GM12878 (cell line): ENCODE measurements at regions not wholly inside any gene's neighbourhood (a gene's known extent, or its start where the extent isn't known, plus 50 kb on each side); places are given as distances from the start of the nearest gene placed in this dataset.

Experiments used
- ATAC-seq: fragments of 200-7000 bp; cut with Tn5 transposase; 3 replicates; pipeline ENCODE4 v1.9.1; 2020; ENCODE audit warnings: mild to moderate bottlenecking, moderate library complexity
- BruUV-seq: library from RNA; stranded (reverse); fragments of 400-500 nt; replicated peaks from 2 replicates; lab custom pipeline; 2021; lab: Mats Ljungman, UMichigan
- CTCF ChIA-PET: fragments of 300-600 bp; sonication (Branson Sonifier 250); formaldehyde crosslinking; extraction: SDS; loops from one replicate; lab custom pipeline; 2021; ENCODE audit warnings: inconsistent platforms; lab: Yijun Ruan, JAX
- POLR2A ChIA-PET: fragments of 350-600 bp; formaldehyde crosslinking; extraction: SDS; loops from one replicate; lab custom pipeline; 2021; ENCODE audit warnings: inconsistent platforms; lab: Charles Lee
- RAD21 ChIA-PET: fragments of 300-600 bp; sonication (Branson Sonifier 250); formaldehyde crosslinking; loops from one replicate; lab custom pipeline; 2023; ENCODE audit warnings: antibody characterized with exemption; ENCODE audit not compliant: unreplicated experiment; lab: Charles Lee
- SMC1A ChIA-PET: fragments of 300-600 bp; sonication (Branson Sonifier 250); formaldehyde crosslinking; loops from one replicate; lab custom pipeline; 2023; ENCODE audit not compliant: unreplicated experiment, uncharacterized antibody; lab: Charles Lee
- DNase-seq: peaks from one replicate; pipeline ENCODE4 v3.0.0-alpha.2; 2011; ENCODE audit warnings: low read depth, low spot score
- FAIRE-seq: peaks from 3 replicates; lab custom pipeline; 2011; peaks lifted over from hg19 to GRCh38; lab: Jason Lieb, UNC
- H2AFZ ChIP-seq: 2 replicates; pipeline ENCODE4 v1.6.0; 2011; ENCODE audit warnings: low read depth, low read length, control low read depth; ENCODE audit not compliant: control insufficient read depth
- H3K27ac ChIP-seq: 2 replicates; pipeline ENCODE4 v1.5.1; 2011; ENCODE audit warnings: control low read depth; ENCODE audit not compliant: control insufficient read depth, insufficient read depth
- H3K27me3 ChIP-seq, 2 experiments: replicated peaks in 1 of 2; 2 replicates each; pipeline versions ENCODE4 v1.6.0 to v1.6.1; 2011; ENCODE audit warnings: low read length in 1 of 2; ENCODE audit not compliant: control insufficient read depth in 2 of 2, insufficient read depth in 2 of 2
- H3K36me3 ChIP-seq, 2 experiments: 2 replicates each; pipeline ENCODE4 v1.5.1; 2011; ENCODE audit warnings: low read length in 1 of 2; ENCODE audit not compliant: control insufficient read depth in 2 of 2, insufficient read depth in 2 of 2
- H3K4me1 ChIP-seq: 2 replicates; pipeline ENCODE4 v1.6.1; 2011; ENCODE audit warnings: mild to moderate bottlenecking, low read length, moderate library complexity, mixed read lengths; ENCODE audit not compliant: control insufficient read depth, insufficient read depth
- H3K4me2 ChIP-seq: 2 replicates; pipeline ENCODE4 v1.6.0; 2011; ENCODE audit warnings: control low read depth; ENCODE audit not compliant: control insufficient read depth, insufficient read depth
- H3K4me3 ChIP-seq: fragments of 200-600 bp; sonication (generic); 2 replicates; pipeline ENCODE4 v1.5.1; 2016
- H3K79me2 ChIP-seq: 2 replicates; pipeline ENCODE4 v1.6.0; 2011; ENCODE audit warnings: low read length; ENCODE audit not compliant: control insufficient read depth, insufficient read depth
- H3K9ac ChIP-seq: 2 replicates; pipeline ENCODE4 v1.8.0; 2011; ENCODE audit warnings: low read length, control low read depth, mixed read lengths; ENCODE audit not compliant: control insufficient read depth, insufficient read depth
- H3K9me3 ChIP-seq: replicated peaks from 3 replicates; pipeline ENCODE4 v1.5.1; 2011; ENCODE audit warnings: mild to moderate bottlenecking, low read length; ENCODE audit not compliant: control insufficient read depth, insufficient read depth
- H4K20me1 ChIP-seq: 2 replicates; pipeline ENCODE4 v1.6.0; 2011; ENCODE audit not compliant: control insufficient read depth, insufficient read depth
- CHD4 ChIP-seq: fragments of 200-600 bp; sonication (generic); IDR thresholded peaks from 2 replicates; pipeline ENCODE4 v1.6.1; 2016; ENCODE audit warnings: mild to moderate bottlenecking
- ELK1 ChIP-seq: IDR thresholded peaks from 2 replicates; pipeline ENCODE4 v1.6.1; 2012; ENCODE audit warnings: low read depth, low read length, improper control_type of control experiment
- NRF1 ChIP-seq: conservative IDR thresholded peaks from 2 replicates; pipeline ENCODE4 v1.6.1; 2011; ENCODE audit warnings: mild to moderate bottlenecking, low read depth, low read length, improper control_type of control experiment
- SKIL ChIP-seq: fragments of 450-650 bp; IDR thresholded peaks from 2 replicates; pipeline ENCODE4 v1.6.1; 2017; ENCODE audit warnings: mild to moderate bottlenecking, low read depth, inconsistent platforms; ENCODE audit not compliant: poor library complexity, severe bottlenecking
- SMAD1 ChIP-seq: fragments of 450-650 bp; IDR thresholded peaks from 2 replicates; pipeline ENCODE4 v1.6.1; 2018; ENCODE audit warnings: mild to moderate bottlenecking, low read depth; ENCODE audit not compliant: partially characterized antibody
- SREBF1 ChIP-seq: IDR thresholded peaks from 2 replicates; pipeline ENCODE4 v1.6.1; 2012; ENCODE audit warnings: mild to moderate bottlenecking, low read length
- WGBS: methylation state at CpG from one replicate; pipeline ENCODE4 v1.1.6; 2016; ENCODE audit warnings: low lambda C conversion rate; ENCODE audit not compliant: insufficient replicate concordance, insufficient coverage; ENCODE audit errors: missing lambda C conversion rate; 5-methylcytosine and 5-hydroxymethylcytosine counted together
- in situ Hi-C: fragments of 300-500 bp; cut with MboI; formaldehyde crosslinking; loops from 9 replicates; pipeline ENCODE4 v1.14.3; 2018; ENCODE audit warnings: mixed read lengths
- intact Hi-C: fragments of 100-400 bp; cut with micrococcal nuclease; formaldehyde crosslinking; loops from one replicate; pipeline ENCODE4 v1.14.2; 2022; ENCODE audit not compliant: unreplicated experiment
- TF ChIP-seq, protein P1 (sequence below): fragments of 450-650 bp; IDR thresholded peaks from 2 replicates; pipeline ENCODE4 v1.6.1; 2018; ENCODE audit warnings: mild to moderate bottlenecking, low read depth, moderate library complexity; ENCODE audit not compliant: partially characterized antibody
- TF ChIP-seq, protein P2 (sequence below): fragments of 450-650 bp; IDR thresholded peaks from 2 replicates; pipeline ENCODE4 v1.6.1; 2016; ENCODE audit warnings: mild to moderate bottlenecking

DNA sequence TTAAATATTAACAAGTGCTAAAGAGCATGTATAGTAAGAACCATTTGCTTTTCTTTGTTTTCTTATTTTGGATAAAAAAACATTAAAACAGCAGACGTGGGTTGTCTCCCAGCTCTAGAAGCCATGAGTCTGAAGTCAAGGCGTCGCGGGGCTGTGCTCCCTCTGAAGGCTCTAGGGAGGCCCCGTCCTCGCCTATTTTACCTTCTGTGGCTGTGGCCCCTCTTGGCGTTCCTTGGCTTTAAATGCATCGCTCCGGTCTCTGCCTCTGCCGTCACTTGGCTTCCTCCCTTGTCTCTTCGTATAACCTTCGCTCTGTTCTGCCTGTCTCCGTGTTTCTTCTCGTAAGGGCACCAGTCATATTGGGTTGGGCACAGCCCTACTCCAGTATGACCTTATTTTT lies 75.3 kb downstream of the ING1 start:
- in situ Hi-C loops = no loop called here
- no peak for ATAC-seq
- BruUV-seq = no TSS peak
- WGBS = 59% methylated on average over 13 of the region's 14 CpGs
- SMC1A ChIA-PET = no interaction called here
- Histone ChIP-seq H3K4me3 (no peak overlapping the region), H2AFZ (no peak overlapping the region), H3K4me1 (no peaks in the 10 kb centered on the region), H3K4me2 (no peak overlapping the region), H3K27ac (no peak overlapping the region), H3K9me3 (peaks cover 4% of the 10 kb centered on the region; the same call in 2 of the 3 replicates), H3K79me2 (no peaks in the 10 kb centered on the region), H4K20me1 (no peaks in the 10 kb centered on the region), H3K36me3 (no peaks in the 10 kb centered on the region), H3K9ac (no peak overlapping the region), H3K27me3 (no peaks in the 10 kb centered on the region)
- RAD21 ChIA-PET = no interaction called here
- POLR2A ChIA-PET = no interaction called here
- CTCF ChIA-PET = no interaction called here
- TF ChIP-seq CHD4 = no peak
- TF ChIP-seq SMAD1 = no peak
- no peak for DNase-seq
- intact Hi-C loops = no loop called here
- FAIRE-seq = no peak

DNA sequence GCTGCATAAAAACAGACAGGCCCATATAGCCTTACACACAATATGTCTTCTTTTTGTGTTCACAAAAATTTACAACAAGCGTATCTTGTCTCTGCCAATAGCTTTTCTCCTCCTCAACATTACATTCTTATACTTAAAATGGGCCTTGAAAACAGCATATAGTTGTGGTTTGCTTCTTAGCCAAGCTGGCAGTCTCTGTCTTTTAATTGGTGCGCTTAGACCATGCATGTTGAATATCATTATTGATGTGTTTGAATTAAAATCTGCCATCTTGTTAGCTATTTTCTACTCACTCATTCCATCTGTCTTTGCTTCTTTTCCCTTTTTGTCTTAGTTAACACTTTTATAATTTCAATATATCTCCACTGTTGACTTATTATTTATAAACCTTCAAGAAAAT lies 76.4 kb downstream of the ING1 start:
- SMC1A ChIA-PET = interaction anchor here (1.6 kb wide), 1 partner anchor 12 kb away, joined by 3 read pairs; no protein-coding TSS in a partner anchor
- H3K4me3 ChIP-seq = no peak overlapping the region
- no peak overlapping the region for H2AFZ ChIP-seq
- ATAC-seq (no peak), FAIRE-seq (no peak), DNase-seq (no peak)
- no peak for TF ChIP-seq CHD4
- no peak for TF ChIP-seq NRF1
- TF ChIP-seq SREBF1 = no peak
- TF ChIP-seq, protein P1, sequence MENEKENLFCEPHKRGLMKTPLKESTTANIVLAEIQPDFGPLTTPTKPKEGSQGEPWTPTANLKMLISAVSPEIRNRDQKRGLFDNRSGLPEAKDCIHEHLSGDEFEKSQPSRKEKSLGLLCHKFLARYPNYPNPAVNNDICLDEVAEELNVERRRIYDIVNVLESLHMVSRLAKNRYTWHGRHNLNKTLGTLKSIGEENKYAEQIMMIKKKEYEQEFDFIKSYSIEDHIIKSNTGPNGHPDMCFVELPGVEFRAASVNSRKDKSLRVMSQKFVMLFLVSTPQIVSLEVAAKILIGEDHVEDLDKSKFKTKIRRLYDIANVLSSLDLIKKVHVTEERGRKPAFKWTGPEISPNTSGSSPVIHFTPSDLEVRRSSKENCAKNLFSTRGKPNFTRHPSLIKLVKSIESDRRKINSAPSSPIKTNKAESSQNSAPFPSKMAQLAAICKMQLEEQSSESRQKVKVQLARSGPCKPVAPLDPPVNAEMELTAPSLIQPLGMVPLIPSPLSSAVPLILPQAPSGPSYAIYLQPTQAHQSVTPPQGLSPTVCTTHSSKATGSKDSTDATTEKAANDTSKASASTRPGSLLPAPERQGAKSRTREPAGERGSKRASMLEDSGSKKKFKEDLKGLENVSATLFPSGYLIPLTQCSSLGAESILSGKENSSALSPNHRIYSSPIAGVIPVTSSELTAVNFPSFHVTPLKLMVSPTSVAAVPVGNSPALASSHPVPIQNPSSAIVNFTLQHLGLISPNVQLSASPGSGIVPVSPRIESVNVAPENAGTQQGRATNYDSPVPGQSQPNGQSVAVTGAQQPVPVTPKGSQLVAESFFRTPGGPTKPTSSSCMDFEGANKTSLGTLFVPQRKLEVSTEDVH = no peak
- TF ChIP-seq SKIL = no peak
- TF ChIP-seq ELK1 = no peak
- TF ChIP-seq, protein P2, sequence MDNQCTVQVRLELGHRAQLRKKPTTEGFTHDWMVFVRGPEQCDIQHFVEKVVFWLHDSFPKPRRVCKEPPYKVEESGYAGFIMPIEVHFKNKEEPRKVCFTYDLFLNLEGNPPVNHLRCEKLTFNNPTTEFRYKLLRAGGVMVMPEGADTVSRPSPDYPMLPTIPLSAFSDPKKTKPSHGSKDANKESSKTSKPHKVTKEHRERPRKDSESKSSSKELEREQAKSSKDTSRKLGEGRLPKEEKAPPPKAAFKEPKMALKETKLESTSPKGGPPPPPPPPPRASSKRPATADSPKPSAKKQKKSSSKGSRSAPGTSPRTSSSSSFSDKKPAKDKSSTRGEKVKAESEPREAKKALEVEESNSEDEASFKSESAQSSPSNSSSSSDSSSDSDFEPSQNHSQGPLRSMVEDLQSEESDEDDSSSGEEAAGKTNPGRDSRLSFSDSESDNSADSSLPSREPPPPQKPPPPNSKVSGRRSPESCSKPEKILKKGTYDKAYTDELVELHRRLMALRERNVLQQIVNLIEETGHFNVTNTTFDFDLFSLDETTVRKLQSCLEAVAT = no peak
- CTCF ChIA-PET = interaction anchor here (0.5 to 1.0 kb wide), 2 partner anchors 28 to 115 kb away, joined by 3 read pairs; no protein-coding TSS in a partner anchor
- H3K9ac ChIP-seq = no peak overlapping the region
- 82% methylated on average over 2 of the region's 2 CpGs for WGBS
- no peak overlapping the region for H3K4me2 ChIP-seq
- no peaks in the 10 kb centered on the region for H3K79me2 ChIP-seq
- peaks cover 7% of the 10 kb centered on the region; the same call in 2 of the 3 replicates for H3K9me3 ChIP-seq
- RAD21 ChIA-PET = no interaction called here
- POLR2A ChIA-PET = no interaction called here
- in situ Hi-C loops (no loop called here), intact Hi-C loops (no loop called here)
- no peak overlapping the region for H3K27ac ChIP-seq
- no peaks in the 10 kb centered on the region for H3K36me3 ChIP-seq
- no peaks in the 10 kb centered on the region for H3K27me3 ChIP-seq
- H4K20me1 ChIP-seq = no peaks in the 10 kb centered on the region
- H3K4me1 ChIP-seq = no peaks in the 10 kb centered on the region
- BruUV-seq = no TSS peak
